ENCODE measurements at regions not wholly inside any gene's neighbourhood (a gene's known extent, or its start where the extent isn't known, plus 50 kb on each side); places are given as distances from the start of the nearest gene placed in this dataset.

DNA sequence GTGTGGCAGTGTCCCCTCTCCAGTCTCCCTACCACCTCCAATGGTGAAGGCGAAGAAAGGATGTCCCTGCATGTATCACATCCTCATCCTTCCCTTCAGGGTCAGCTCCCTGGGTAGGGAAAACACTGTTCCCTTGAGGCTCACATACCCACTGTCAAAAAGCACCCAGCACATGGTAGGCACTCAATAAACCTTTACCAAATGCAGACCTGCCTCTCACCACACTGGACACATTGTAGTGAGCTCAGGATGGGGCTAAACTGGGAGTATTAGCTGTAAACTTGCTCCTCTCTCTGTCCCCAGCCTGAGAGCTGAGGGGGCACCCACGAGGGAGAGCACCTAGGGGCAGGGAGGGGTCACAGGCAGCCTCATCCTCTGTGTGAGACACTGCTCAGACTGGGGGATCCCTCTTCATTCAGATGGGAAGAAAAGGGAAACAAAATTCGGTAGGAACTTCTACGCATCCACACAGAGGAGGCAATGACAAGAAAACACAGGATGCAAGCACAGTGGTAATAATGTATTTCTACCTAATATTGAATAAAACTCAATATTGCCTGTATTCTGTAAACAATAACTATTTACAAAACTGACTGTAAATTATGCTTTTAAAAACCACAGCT is 101.6 kb upstream of the TOP3B start:
- Mint-ChIP-seq H3K4me3 (no peak overlapping the region), H3K27me3 (ENCODE audit: low read depth) (peaks cover 33% of the 10 kb centered on the region), H3K27ac (no peak overlapping the region)

DNA sequence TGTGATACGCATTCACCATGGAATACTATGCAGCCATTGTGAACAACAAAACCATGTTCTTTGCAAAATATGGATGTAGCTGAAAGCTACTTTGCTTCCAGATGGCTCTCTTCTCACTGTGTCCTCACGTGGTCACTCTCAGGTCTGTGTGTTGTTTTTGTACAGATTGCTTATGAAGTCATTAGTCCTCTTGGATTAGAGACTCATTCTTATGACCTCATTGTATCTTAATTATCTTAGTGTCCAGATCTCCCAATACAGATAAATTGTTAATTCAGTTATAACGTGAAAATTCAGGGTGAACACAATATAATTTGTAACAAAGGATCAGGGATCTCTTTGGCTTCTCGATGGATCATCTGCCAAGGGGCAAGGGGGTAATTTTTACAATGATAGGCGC is 100.4 kb upstream of the TOP3B start:
- H3K27me3 Mint-ChIP-seq (ENCODE audit: low read depth): peaks cover 38% of the 10 kb centered on the region
- H3K4me3 Mint-ChIP-seq: no peak overlapping the region
- H3K9me3 Mint-ChIP-seq: no peaks in the 10 kb centered on the region
- no peaks in the 10 kb centered on the region for H3K36me3 Mint-ChIP-seq (ENCODE audit: low read depth)
- no peaks in the 10 kb centered on the region for H3K4me1 Mint-ChIP-seq (ENCODE audit: low read depth)
- DNase-seq (ENCODE audit: low spot score): no peak
- H3K27ac Mint-ChIP-seq: no peak overlapping the region

More for the DNA sequence above, 101.6 kb upstream of the TOP3B start:
- H3K4me1 Mint-ChIP-seq (ENCODE audit: low read depth): no peaks in the 10 kb centered on the region
- no peak for DNase-seq (ENCODE audit: low spot score)
- no peaks in the 10 kb centered on the region for H3K36me3 Mint-ChIP-seq (ENCODE audit: low read depth)
- no peaks in the 10 kb centered on the region for H3K9me3 Mint-ChIP-seq

DNA sequence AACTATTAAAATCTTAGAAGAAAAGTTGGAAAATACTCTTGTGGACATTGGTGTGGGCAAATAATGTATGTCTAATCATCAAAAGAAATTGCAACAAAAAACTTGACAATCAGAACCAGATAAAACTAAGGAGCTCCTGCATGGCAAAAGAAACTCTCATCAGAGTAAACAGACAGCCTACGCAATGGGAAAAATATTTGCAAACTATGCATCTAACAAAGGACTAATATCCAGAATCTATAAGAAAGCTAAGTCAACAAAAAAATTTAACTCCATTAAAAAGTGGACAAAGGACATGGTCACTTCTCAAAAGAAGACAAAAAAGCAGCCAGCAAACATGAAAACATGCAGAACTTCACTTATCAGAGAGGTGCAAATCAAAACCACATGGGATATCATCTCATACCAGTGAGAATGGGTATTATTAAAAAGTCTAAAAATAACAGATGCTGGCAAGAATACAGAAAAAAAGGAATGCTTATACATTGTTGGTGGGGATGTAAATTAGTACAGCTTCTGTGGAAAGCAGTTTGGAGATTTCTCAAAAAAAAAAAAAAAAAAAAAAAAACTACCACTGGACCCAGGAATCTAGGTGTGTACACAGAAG is 99.7 kb upstream of the TOP3B start:
- H3K9me3 Mint-ChIP-seq: no peaks in the 10 kb centered on the region
- DNase-seq (ENCODE audit: low spot score): no peak
- peaks cover 42% of the 10 kb centered on the region for H3K27me3 Mint-ChIP-seq (ENCODE audit: low read depth)
- no peaks in the 10 kb centered on the region for H3K36me3 Mint-ChIP-seq (ENCODE audit: low read depth)
- no peak overlapping the region for H3K27ac Mint-ChIP-seq
- H3K4me3 Mint-ChIP-seq: no peak overlapping the region
- no peaks in the 10 kb centered on the region for H3K4me1 Mint-ChIP-seq (ENCODE audit: low read depth)

DNA sequence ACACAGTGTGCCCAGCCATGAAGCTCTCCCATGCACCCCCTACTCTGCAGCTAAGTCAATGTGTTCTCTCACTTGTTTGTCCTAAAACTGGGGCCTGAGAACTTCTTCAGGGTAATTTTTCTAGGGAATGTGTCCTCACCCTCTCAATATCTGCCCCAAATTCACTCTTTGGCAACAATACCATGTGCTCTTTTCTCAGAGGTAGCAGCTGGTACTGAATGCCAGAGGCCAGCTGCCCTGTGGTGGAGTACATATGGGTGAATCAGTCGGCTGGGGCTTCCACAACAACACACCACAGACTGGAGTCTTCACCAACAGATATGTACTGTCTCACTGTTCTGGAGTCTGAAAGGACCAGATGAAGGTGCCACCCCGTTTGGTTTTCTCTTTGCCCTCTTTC is 97.7 kb upstream of the TOP3B start:
- Mint-ChIP-seq H3K4me1 (ENCODE audit: low read depth) (no peaks in the 10 kb centered on the region), H3K9me3 (no peaks in the 10 kb centered on the region), H3K27me3 (ENCODE audit: low read depth) (peaks cover 59% of the 10 kb centered on the region), H3K36me3 (ENCODE audit: low read depth) (no peaks in the 10 kb centered on the region), H3K27ac (no peak overlapping the region), H3K4me3 (no peak overlapping the region)
- no peak for DNase-seq (ENCODE audit: low spot score)

DNA sequence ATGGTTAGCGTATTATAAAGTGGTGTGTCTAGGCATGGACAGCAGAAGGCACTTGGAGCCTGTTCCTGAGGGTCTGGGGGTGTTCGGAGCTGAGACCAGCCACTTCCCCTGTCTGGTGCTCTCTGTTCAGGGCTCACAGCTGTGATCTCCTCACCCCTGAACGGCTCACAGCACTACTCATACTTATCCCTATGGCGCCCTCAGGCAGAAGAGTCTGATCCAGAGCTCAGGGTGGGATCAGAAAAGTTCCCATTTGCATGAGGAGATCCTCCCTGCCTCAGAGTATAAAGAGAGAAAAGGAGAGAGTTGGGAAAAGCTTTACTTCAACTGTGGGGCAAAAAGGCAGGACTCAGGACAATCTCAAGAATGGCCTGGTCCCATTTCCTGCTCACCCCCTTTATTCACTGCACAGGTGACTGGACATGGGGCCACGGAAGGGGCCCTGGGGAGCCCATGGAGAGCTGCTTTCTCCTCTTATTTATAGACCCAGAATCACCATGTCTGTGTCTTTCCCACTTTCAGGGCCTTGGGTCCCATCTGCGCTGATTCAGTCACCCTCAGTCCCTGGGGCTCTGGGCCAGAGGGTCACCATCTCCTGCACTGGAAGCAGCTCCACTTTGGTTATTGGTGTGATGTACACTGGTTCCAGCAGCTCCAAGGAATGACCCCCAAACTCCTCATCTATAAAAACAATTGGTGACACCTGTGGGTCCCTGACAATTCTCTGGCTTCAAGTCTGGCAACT is 97.0 kb upstream of the TOP3B start:
- Mint-ChIP-seq H3K36me3 (ENCODE audit: low read depth) (no peaks in the 10 kb centered on the region), H3K27me3 (ENCODE audit: low read depth) (peaks cover 62% of the 10 kb centered on the region)
- DNase-seq (ENCODE audit: low spot score): no peak

DNA sequence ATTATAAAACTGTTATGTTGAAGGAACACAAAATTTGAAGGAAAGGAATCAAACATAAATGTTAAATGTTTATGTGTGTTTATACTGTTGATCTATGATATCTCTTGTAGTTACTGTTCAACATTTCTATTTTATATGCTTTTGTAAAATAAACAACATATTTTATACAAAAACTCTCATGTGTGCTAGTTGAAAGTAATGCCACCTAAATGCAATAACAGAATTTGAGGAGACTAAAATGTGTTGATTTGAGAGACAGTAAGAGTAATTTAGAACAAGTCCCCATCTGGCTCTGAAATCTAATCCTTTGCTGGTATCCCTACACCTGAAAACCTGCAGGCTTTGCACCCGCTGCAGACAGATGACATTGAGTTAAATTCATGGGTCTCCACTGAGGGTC is 95.7 kb upstream of the TOP3B start:
- Mint-ChIP-seq H3K27ac (no peak overlapping the region), H3K27me3 (ENCODE audit: low read depth) (peaks cover 57% of the 10 kb centered on the region), H3K4me1 (ENCODE audit: low read depth) (no peaks in the 10 kb centered on the region), H3K4me3 (no peak overlapping the region), H3K9me3 (no peaks in the 10 kb centered on the region), H3K36me3 (ENCODE audit: low read depth) (no peaks in the 10 kb centered on the region)
- DNase-seq (ENCODE audit: low spot score): no peak

More for the DNA sequence above, 97.0 kb upstream of the TOP3B start:
- Mint-ChIP-seq H3K9me3 (no peaks in the 10 kb centered on the region), H3K4me3 (no peak overlapping the region), H3K4me1 (ENCODE audit: low read depth) (no peaks in the 10 kb centered on the region), H3K27ac (no peak overlapping the region)

DNA sequence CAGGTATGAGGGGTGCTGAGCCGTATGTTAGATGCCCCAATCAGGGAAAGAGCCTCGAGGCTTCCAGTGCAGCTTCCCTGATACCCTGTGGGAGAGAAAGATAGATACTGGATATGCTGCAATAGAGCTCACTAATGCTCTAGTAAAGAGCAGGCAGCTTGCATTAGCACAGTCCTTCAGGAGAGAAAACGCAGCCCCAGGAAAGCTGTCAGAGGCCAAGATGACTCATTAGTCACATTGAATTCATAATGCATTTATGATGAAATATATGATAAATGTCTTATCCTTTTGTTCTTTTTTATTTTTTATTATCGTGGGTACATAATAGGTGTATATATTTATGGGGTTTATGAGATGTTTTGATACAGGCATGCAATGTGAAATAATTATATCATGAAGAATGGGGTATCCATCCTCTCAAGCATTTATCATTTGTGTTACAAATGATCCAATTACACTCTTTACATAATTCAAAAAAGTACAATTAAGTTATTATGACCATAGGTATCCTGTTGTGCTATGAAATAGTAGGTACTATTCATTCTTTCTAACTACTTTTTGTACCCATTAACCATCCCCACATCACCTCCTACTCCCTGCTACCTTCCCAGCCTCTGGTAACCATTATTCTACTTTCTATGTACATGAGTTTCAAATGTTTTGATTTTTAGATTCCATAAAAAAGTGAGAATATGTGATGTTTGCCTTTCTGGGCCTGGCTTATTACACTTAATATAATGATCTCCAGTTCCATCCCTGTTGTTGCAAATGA is 94.5 kb upstream of the TOP3B start:
- no peak overlapping the region for H3K4me3 Mint-ChIP-seq
- H3K9me3 Mint-ChIP-seq: no peaks in the 10 kb centered on the region
- H3K27me3 Mint-ChIP-seq (ENCODE audit: low read depth): peaks cover 48% of the 10 kb centered on the region
- H3K4me1 Mint-ChIP-seq (ENCODE audit: low read depth): no peaks in the 10 kb centered on the region
- no peak overlapping the region for H3K27ac Mint-ChIP-seq
- H3K36me3 Mint-ChIP-seq (ENCODE audit: low read depth): no peaks in the 10 kb centered on the region
- no peak for DNase-seq (ENCODE audit: low spot score)

DNA sequence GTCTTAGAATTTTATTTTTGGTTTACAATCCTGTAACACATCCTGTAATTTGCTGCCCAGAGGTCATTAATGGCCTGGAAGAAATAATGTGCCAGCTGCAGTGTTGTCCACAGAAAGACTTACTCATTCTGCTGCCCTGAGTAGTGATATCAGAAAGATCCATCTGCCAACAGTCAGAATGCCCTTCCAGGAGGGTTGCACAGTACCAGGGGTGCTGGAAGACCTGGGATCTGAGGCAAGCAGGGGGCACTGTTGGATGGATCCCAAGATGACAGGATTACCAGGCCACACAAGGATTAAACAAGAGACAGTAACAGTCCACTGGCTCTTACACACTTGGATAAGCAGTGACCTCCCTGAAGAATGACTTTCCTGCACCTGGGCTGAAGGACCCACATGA is 93.8 kb upstream of the TOP3B start:
- peaks cover 43% of the 10 kb centered on the region for H3K27me3 Mint-ChIP-seq (ENCODE audit: low read depth)
- no peak overlapping the region for H3K27ac Mint-ChIP-seq
- no peaks in the 10 kb centered on the region for H3K36me3 Mint-ChIP-seq (ENCODE audit: low read depth)
- no peak overlapping the region for H3K4me3 Mint-ChIP-seq
- H3K9me3 Mint-ChIP-seq: no peaks in the 10 kb centered on the region
- H3K4me1 Mint-ChIP-seq (ENCODE audit: low read depth): no peaks in the 10 kb centered on the region
- no peak for DNase-seq (ENCODE audit: low spot score)

DNA sequence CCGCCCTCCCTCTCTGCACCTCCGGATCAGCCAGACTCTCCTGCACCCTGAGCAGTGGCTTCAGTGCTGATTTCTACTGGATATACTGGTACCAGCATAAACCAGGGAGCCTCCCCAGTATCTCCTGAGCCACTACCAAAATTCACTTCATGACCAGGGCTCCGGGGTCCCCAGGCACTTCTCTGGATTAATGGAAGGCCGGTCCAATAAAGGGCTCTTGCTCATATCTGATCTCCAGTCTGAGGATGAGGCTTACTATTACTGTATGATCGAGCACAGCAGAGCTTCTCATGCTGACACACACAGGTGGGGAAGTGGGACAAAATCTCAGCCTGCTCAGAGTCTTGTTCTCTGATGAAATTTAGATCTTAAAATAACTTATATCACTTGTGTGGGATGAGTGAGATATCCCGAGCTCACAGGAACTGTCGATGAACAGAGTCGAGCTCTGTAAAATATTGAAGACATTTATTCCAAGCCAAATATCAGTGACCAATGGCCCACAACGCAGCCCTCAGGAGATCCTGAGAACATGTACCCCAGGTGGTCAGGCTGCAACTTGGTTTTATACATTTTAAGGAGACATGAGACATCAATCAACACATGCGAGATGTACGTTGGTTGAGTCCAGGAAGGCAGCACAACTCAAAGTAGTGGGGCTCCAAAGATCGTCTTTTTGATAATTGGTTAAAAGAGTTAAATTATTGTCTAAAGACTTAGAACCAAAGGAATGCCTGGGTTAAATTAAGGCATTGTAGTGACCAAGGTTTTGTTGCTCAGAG is 93.0 kb upstream of the TOP3B start:
- peaks cover 43% of the 10 kb centered on the region for H3K27me3 Mint-ChIP-seq (ENCODE audit: low read depth)
- no peaks in the 10 kb centered on the region for H3K4me1 Mint-ChIP-seq (ENCODE audit: low read depth)
- DNase-seq (ENCODE audit: low spot score): no peak
- H3K27ac Mint-ChIP-seq: no peak overlapping the region
- H3K36me3 Mint-ChIP-seq (ENCODE audit: low read depth): no peaks in the 10 kb centered on the region
- no peaks in the 10 kb centered on the region for H3K9me3 Mint-ChIP-seq
- no peak overlapping the region for H3K4me3 Mint-ChIP-seq

DNA sequence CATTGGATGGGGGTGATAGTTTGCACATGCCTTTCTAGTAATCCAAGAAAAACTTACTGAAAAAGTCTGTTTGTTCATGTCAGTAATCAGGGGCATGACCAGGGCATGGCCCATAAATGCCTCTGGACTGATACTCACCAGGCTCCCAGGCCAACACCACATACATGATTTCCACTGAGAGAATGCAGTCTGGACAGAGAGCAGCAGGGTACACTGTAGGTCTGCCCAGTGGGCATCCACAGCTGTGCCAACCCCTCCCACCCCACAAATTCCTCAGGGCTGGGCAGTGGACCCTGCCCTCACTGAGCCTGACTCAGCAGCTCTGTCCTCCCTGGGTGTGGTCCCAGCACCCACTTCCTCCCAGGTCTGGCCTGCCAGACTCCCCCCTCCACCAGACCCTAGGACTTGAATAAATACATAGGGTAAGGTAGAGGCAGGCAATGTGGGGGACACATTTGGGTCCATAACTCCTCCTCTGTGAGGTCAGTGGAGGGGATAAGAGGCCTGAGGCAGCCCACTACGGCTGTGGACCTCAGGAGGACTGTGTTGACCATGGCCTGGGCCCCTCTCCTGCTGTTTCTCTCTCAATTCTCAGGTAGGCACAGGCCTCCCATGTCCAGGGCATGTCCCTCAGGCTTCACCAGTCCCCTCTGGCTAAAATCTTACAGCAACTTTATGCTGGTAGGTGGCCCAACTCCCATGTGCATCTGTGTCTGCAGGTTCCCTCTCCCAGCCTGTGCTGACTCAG is 92.2 kb upstream of the TOP3B start:
- H3K27ac Mint-ChIP-seq: no peak overlapping the region
- peaks cover 37% of the 10 kb centered on the region for H3K27me3 Mint-ChIP-seq (ENCODE audit: low read depth)
- no peaks in the 10 kb centered on the region for H3K36me3 Mint-ChIP-seq (ENCODE audit: low read depth)
- DNase-seq (ENCODE audit: low spot score): no peak
- no peaks in the 10 kb centered on the region for H3K9me3 Mint-ChIP-seq
- no peaks in the 10 kb centered on the region for H3K4me1 Mint-ChIP-seq (ENCODE audit: low read depth)
- no peak overlapping the region for H3K4me3 Mint-ChIP-seq

DNA sequence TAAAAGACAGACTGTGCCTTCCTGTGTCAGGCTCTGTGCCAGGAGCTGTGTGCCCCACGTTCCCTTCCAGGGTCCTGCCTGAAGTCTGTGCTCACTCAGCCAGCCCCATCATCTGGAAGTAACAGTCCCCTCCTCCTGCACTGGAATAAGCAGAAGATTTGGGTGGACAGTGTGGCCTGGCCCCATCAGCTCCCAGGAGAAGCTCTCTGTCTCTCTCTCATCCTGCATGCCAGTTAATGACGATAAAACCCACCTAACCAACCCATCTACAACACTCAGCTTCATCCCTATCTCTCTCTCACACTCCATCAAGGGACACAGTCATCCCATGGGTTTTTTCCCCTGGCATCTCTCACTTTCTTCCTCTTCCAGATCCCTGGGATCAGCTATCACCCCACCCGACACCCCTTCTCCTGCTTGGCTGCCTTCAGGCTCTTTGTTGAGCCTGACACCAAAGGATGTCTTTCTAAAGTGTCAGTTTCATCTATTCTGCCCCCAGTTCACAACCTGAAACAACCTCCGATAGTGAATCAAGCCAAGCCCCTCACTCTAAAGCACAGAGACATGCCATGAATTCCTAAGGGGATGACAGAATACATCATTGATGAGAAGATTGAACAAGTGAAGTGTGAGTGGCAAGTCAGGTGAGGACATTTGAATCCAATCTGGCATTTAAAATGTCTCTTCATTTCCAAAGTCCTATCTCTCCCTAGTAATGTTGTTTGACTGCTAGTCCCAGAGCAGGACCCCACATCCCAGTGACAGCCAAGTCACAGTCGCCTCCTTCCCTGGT is 91.4 kb upstream of the TOP3B start:
- Mint-ChIP-seq H3K27ac (no peak overlapping the region), H3K27me3 (ENCODE audit: low read depth) (peaks cover 39% of the 10 kb centered on the region), H3K36me3 (ENCODE audit: low read depth) (no peaks in the 10 kb centered on the region), H3K4me3 (no peak overlapping the region), H3K4me1 (ENCODE audit: low read depth) (no peaks in the 10 kb centered on the region), H3K9me3 (no peaks in the 10 kb centered on the region)
- DNase-seq (ENCODE audit: low spot score): no peak

DNA sequence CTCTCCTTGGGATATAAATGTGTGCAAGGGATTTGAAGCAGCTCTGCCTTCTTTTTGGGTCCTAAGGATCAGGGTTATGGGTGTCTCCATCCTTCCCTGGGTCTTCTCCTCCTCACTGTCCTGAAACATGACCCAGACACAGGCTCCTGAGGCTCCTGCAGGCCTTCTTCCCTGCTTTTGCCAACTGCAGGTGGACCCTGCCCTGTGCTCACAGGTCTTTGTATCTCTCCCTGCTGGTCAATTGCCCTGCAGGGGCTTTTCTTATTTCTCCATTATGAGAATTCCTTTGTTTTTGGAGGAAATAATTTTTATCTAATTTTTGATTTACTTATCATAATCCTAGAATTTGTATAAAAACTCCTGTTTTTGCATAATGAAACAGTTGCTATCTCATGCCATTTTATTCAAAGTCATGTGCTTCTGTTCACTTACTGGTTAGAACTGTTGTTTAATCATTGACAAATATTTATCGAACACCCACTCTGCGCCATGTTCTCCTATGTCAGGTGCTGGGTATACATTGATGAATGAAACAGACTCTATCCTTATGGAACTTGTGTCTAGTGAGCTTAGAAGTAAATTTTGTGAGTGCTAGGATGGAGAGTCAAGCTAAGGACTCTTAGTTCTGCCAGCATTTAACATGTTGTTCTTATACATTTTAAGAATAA is 89.7 kb upstream of the TOP3B start:
- Mint-ChIP-seq H3K4me3 (no peak overlapping the region), H3K27ac (no peak overlapping the region), H3K27me3 (ENCODE audit: low read depth) (peaks cover 30% of the 10 kb centered on the region), H3K9me3 (no peaks in the 10 kb centered on the region), H3K4me1 (ENCODE audit: low read depth) (no peaks in the 10 kb centered on the region), H3K36me3 (ENCODE audit: low read depth) (no peaks in the 10 kb centered on the region)
- DNase-seq (ENCODE audit: low spot score): no peak

Data from T-helper 2 cell treated with Interferon-gamma antibody and Interleukin-4, amounts not matched to agents 5 μg/mL and 100 μg/mL, for 36 hours (primary cell).